Neural cell (in vitro differentiated cells): ENCODE measurements at regions not wholly inside any gene's neighbourhood (a gene's known extent, or its start where the extent isn't known, plus 50 kb on each side); places are given as distances from the start of the nearest gene placed in this dataset.

Experiments used
- H2AFZ ChIP-seq: fragments of 200-600, 300-800 bp; sonication (generic), shearing (Covaris generic); 2 replicates; pipeline ENCODE4 v1.6.0; 2014; ENCODE audit warnings: low read depth, mild to moderate bottlenecking, antibody characterized with exemption, low read length, moderate library complexity
- H3F3A ChIP-seq: fragments of 200-600 bp; shearing (Covaris generic); 2 replicates; pipeline ENCODE4 v1.6.1; 2016; ENCODE audit warnings: mild to moderate bottlenecking, moderate library complexity, mixed read lengths, antibody characterized with exemption, low read length; ENCODE audit not compliant: insufficient read depth, poor library complexity, severe bottlenecking
- H3K27ac ChIP-seq: fragments of 200-600, 300-800 bp; sonication (generic), shearing (Covaris generic); 2 replicates; pipeline ENCODE4 v1.5.1; 2014; ENCODE audit warnings: mild to moderate bottlenecking, low read length, moderate library complexity
- H3K27me3 ChIP-seq: fragments of 300-800, 200-600 bp; sonication (generic), shearing (Covaris generic); 2 replicates; pipeline ENCODE4 v1.6.0; 2014; ENCODE audit warnings: mild to moderate bottlenecking, low read depth, low read length, moderate library complexity; ENCODE audit not compliant: insufficient read depth
- H3K36me3 ChIP-seq: fragments of 300-800, 200-600 bp; sonication (generic), shearing (Covaris generic); 2 replicates; pipeline ENCODE4 v1.5.1; 2014; ENCODE audit warnings: mild to moderate bottlenecking, antibody characterized with exemption, low read length, moderate library complexity; ENCODE audit not compliant: insufficient read depth
- H3K4me2 ChIP-seq: fragments of 300-800, 200-600 bp; sonication (generic), shearing (Covaris generic); 2 replicates; pipeline ENCODE4 v1.6.0; 2014; ENCODE audit warnings: mild to moderate bottlenecking, low read length
- H3K4me3 ChIP-seq: fragments of 300-800, 200-600 bp; sonication (generic), shearing (Covaris generic); 2 replicates; pipeline ENCODE4 v1.5.1; 2014; ENCODE audit warnings: mild to moderate bottlenecking, low read length, moderate library complexity
- H3K79me2 ChIP-seq: fragments of 200-600 bp; shearing (Covaris generic); replicated peaks from 2 replicates; pipeline ENCODE4 v1.6.0; 2014; ENCODE audit warnings: mild to moderate bottlenecking, low read length, moderate library complexity; ENCODE audit not compliant: insufficient read depth
- H3K9ac ChIP-seq: fragments of 300-800, 200-600 bp; sonication (generic), shearing (Covaris generic); 2 replicates; pipeline ENCODE4 v1.6.1; 2016; ENCODE audit warnings: mild to moderate bottlenecking, low read length, mixed read lengths
- H3K9me2 ChIP-seq: fragments of 200-600 bp; shearing (Covaris generic); 2 replicates; pipeline ENCODE4 v1.6.1; 2016; ENCODE audit warnings: mild to moderate bottlenecking, low read length, mixed read lengths; ENCODE audit not compliant: insufficient read depth
- H3K9me3 ChIP-seq: fragments of 200-600, 300-800 bp; sonication (generic), shearing (Covaris generic); 2 replicates; pipeline ENCODE4 v1.6.1; 2016; ENCODE audit warnings: mild to moderate bottlenecking, mixed run types, low read length, moderate library complexity, mixed read lengths
- H4K20me1 ChIP-seq: fragments of 200-600 bp; shearing (Covaris generic); 2 replicates; pipeline ENCODE4 v1.6.1; 2016; ENCODE audit warnings: mild to moderate bottlenecking, mixed run types; ENCODE audit not compliant: insufficient read depth
- CTCF ChIP-seq: fragments of 450-650 bp; IDR thresholded peaks from 2 replicates; pipeline ENCODE4 v1.5.1; 2014; ENCODE audit warnings: antibody characterized with exemption, mild to moderate bottlenecking, moderate library complexity; ENCODE audit not compliant: poor library complexity, severe bottlenecking
- EP300 ChIP-seq: fragments of 450-650 bp; conservative IDR thresholded peaks from 2 replicates; pipeline ENCODE4 v1.6.1; 2014; ENCODE audit warnings: antibody characterized with exemption, mild to moderate bottlenecking, moderate library complexity; ENCODE audit not compliant: poor library complexity, severe bottlenecking
- EZH2 ChIP-seq: fragments of 200-600, 300-800 bp; shearing (Covaris generic), sonication (generic); IDR thresholded peaks from 2 replicates; pipeline ENCODE4 v1.6.1; 2014; ENCODE audit warnings: antibody characterized with exemption, low read length, borderline replicate concordance, mild to moderate bottlenecking; ENCODE audit not compliant: insufficient read depth, poor library complexity, severe bottlenecking
- MXI1 ChIP-seq: fragments of 450-650 bp; conservative IDR thresholded peaks from 2 replicates; pipeline ENCODE4 v1.6.1; 2014; ENCODE audit warnings: antibody characterized with exemption, mild to moderate bottlenecking; ENCODE audit not compliant: poor library complexity, severe bottlenecking
- POLR2AphosphoS5 ChIP-seq: IDR thresholded peaks from 2 replicates; pipeline ENCODE4 v1.6.1; 2012
- RAD21 ChIP-seq: fragments of 450-650 bp; conservative IDR thresholded peaks from 2 replicates; pipeline ENCODE4 v1.6.1; 2014; ENCODE audit warnings: antibody characterized with exemption, mild to moderate bottlenecking, moderate library complexity
- REST ChIP-seq: IDR thresholded peaks from 2 replicates; pipeline ENCODE4 v1.6.1; 2012; ENCODE audit warnings: borderline replicate concordance
- SMC3 ChIP-seq: fragments of 450-650 bp; conservative IDR thresholded peaks from 2 replicates; pipeline ENCODE4 v1.6.1; 2014; ENCODE audit warnings: antibody characterized with exemption, mild to moderate bottlenecking, moderate library complexity; ENCODE audit not compliant: poor library complexity
- TAF1 ChIP-seq: IDR thresholded peaks from 2 replicates; pipeline ENCODE4 v1.6.1; 2012; ENCODE audit warnings: low read depth

GRCh38 chr2:195545811-195546210, 111.2 kb upstream of the SLC39A10 start:
- TF ChIP-seq EP300 (no peak), SMC3 (no peak), RAD21 (no peak), EZH2 (no peak), TAF1 (no peak), CTCF (no peak), POLR2AphosphoS5 (no peak), MXI1 (no peak), REST (no peak)
- Histone ChIP-seq H4K20me1 (no peaks in the 10 kb centered on the region), H3K27me3 (no peaks in the 10 kb centered on the region), H3K4me3 (no peak overlapping the region), H2AFZ (no peak overlapping the region), H3K9me3 (no peaks in the 10 kb centered on the region), H3K4me2 (no peak overlapping the region), H3F3A (no peaks in the 10 kb centered on the region), H3K79me2 (no peaks in the 10 kb centered on the region), H3K36me3 (no peaks in the 10 kb centered on the region), H3K27ac (no peak overlapping the region), H3K9me2 (no peaks in the 10 kb centered on the region), H3K9ac (no peak overlapping the region)

GRCh38 chr2:195543902-195544894, 112.8 kb upstream of the SLC39A10 start:
- H4K20me1 ChIP-seq = no peaks in the 10 kb centered on the region
- no peaks in the 10 kb centered on the region for H3K27me3 ChIP-seq
- no peaks in the 10 kb centered on the region for H3K79me2 ChIP-seq
- TF ChIP-seq MXI1 (no peak), CTCF (no peak), REST (no peak), TAF1 (no peak), POLR2AphosphoS5 (no peak), EZH2 (no peak), RAD21 (no peak), EP300 (no peak), SMC3 (no peak)
- H2AFZ ChIP-seq = no peak overlapping the region
- H3K9me2 ChIP-seq = no peaks in the 10 kb centered on the region
- no peak overlapping the region for H3K4me2 ChIP-seq
- no peaks in the 10 kb centered on the region for H3K36me3 ChIP-seq
- no peak overlapping the region for H3K9ac ChIP-seq
- H3K27ac ChIP-seq = no peak overlapping the region
- H3K9me3 ChIP-seq = no peaks in the 10 kb centered on the region
- H3F3A ChIP-seq = no peaks in the 10 kb centered on the region
- H3K4me3 ChIP-seq = no peak overlapping the region
